Gastrocnemius medialis (tissue), 4 donors: ENCODE measurements at regions not wholly inside any gene's neighbourhood (a gene's known extent, or its start where the extent isn't known, plus 50 kb on each side); places are given as distances from the start of the nearest gene placed in this dataset.

Experiments
- ATAC-seq, 2 donors: fragments of 150-250 bp; one replicate each; pipeline ENCODE4 v1.9.1; 2016
- DNase-seq, 2 donors: peaks; one replicate each; pipeline ENCODE4 v3.0.0-alpha.2; 2019
- H3K27ac ChIP-seq, 4 donors: fragments of 200-600 bp; sonication (generic); 1 replicate in 1 of 4; 2 replicates in 3 of 4; pipeline ENCODE4 v1.5.1; 2016 to 2018; ENCODE audit warnings: mild to moderate bottlenecking in 2 of 4, moderate library complexity in 1 of 4
- H3K27me3 ChIP-seq, 3 donors: fragments of 200-600 bp; sonication (generic) in 2 of 3; 1 replicate in 1 of 3; 2 replicates in 2 of 3; pipeline versions ENCODE4 v1.5.1 to v1.6.0; 2016 to 2019; ENCODE audit warnings: mild to moderate bottlenecking in 1 of 3, moderate library complexity in 1 of 3
- H3K36me3 ChIP-seq, 2 donors: fragments of 200-600 bp; sonication (generic) in 1 of 2; one replicate each; pipeline ENCODE4 v1.5.1; 2017 to 2018
- H3K4me1 ChIP-seq, 2 donors: fragments of 200-600 bp; sonication (generic) in 1 of 2; one replicate each; pipeline ENCODE4 v1.5.1; 2016 to 2017; ENCODE audit warnings: mild to moderate bottlenecking in 2 of 2
- H3K4me3 ChIP-seq, 4 donors: fragments of 200-600 bp; sonication (generic) in 3 of 4; 1 replicate in 1 of 4; 2 replicates in 3 of 4; pipeline ENCODE4 v1.5.1; 2016 to 2019; ENCODE audit warnings: mild to moderate bottlenecking in 2 of 4
- H3K9me3 ChIP-seq, 3 donors: fragments of 200-600 bp; sonication (generic) in 2 of 3; 1 replicate in 1 of 3; 2 replicates in 2 of 3; pipeline ENCODE4 v1.5.1; 2016 to 2019
- CTCF ChIP-seq, 5 experiments: fragments of 450-650 bp in 3 of 5; fragments of 200-600 bp in 2 of 5; sonication (generic) in 2 of 5; IDR thresholded peaks in 4 of 5; conservative IDR thresholded peaks in 1 of 5; 1 replicate in 4 of 5; 2 replicates in 1 of 5; pipeline ENCODE4 v1.5.1; 2016 to 2019; ENCODE audit warnings: antibody characterized with exemption in 5 of 5, mild to moderate bottlenecking in 3 of 5, moderate library complexity in 3 of 5
- POLR2A ChIP-seq, 2 donors: fragments of 450-650 bp; IDR thresholded peaks; one replicate each; pipeline ENCODE4 v1.6.1; 2017; ENCODE audit warnings: antibody characterized with exemption in 2 of 2, mild to moderate bottlenecking in 2 of 2, moderate library complexity in 2 of 2
- in situ Hi-C, 4 donors: fragments of 200-750 bp; cut with MboI; loops; one replicate each; pipeline versions ENCODE4 v1.15.0 to v1.8.0; 2017; ENCODE audit warnings: low sequenced_read_pairs in 4 of 4
- intact Hi-C: fragments of 100-400 bp; cut with DNase I; formaldehyde crosslinking; loops from one replicate; pipeline ENCODE4 v1.15.1; 2023; ENCODE audit warnings: low total_unique reads

GRCh38 chrX:26411045-26411444 is 195.1 kb downstream of the MAGEB5 start:
- ATAC-seq, result no peak
- Histone ChIP-seq H3K27me3 (no peaks in the 10 kb centered on the region), H3K36me3 (no peaks in the 10 kb centered on the region), H3K9me3 (no peaks in the 10 kb centered on the region), H3K27ac (no peak overlapping the region), H3K4me1 (no peaks in the 10 kb centered on the region), H3K4me3 (no peak overlapping the region)
- in situ Hi-C loops (no loop called here), intact Hi-C loops (no loop called here)
- no peak for TF ChIP-seq CTCF (IDR thresholded peaks at IDR 0.05 in 4 of 5, conservative IDR thresholded peaks at IDR 0.05 in 1 of 5)
- TF ChIP-seq POLR2A (IDR thresholded peaks at IDR 0.05), result no peak
- DNase-seq, result no peak

GRCh38 chrX:26409636-26410035 is 193.7 kb downstream of the MAGEB5 start:
- Histone ChIP-seq H3K4me1 (no peaks in the 10 kb centered on the region), H3K9me3 (no peaks in the 10 kb centered on the region), H3K36me3 (no peaks in the 10 kb centered on the region), H3K4me3 (no peak overlapping the region), H3K27me3 (no peaks in the 10 kb centered on the region), H3K27ac (no peak overlapping the region)
- intact Hi-C loops, result no loop called here
- in situ Hi-C loops, result no loop called here
- DNase-seq (no peak), ATAC-seq (no peak)
- TF ChIP-seq POLR2A (IDR thresholded peaks at IDR 0.05) (no peak), CTCF (IDR thresholded peaks at IDR 0.05 in 4 of 5, conservative IDR thresholded peaks at IDR 0.05 in 1 of 5) (no peak)

GRCh38 chrX:26387906-26388305 is 171.9 kb downstream of the MAGEB5 start:
- TF ChIP-seq CTCF (IDR thresholded peaks at IDR 0.05 in 4 of 5, conservative IDR thresholded peaks at IDR 0.05 in 1 of 5) (no peak), POLR2A (IDR thresholded peaks at IDR 0.05) (no peak)
- H3K9me3 ChIP-seq, result no peaks in the 10 kb centered on the region
- no peak for ATAC-seq
- H3K4me1 ChIP-seq, result no peaks in the 10 kb centered on the region
- in situ Hi-C loops (no loop called here), intact Hi-C loops (no loop called here)
- H3K27ac ChIP-seq, result no peak overlapping the region
- no peaks in the 10 kb centered on the region for H3K36me3 ChIP-seq
- H3K27me3 ChIP-seq, result no peaks in the 10 kb centered on the region
- DNase-seq, result no peak
- H3K4me3 ChIP-seq, result no peak overlapping the region

- H3K27ac ChIP-seq, result no peak overlapping the region
- DNase-seq, result no peak
- H3K4me1 ChIP-seq, result no peaks in the 10 kb centered on the region
- TF ChIP-seq CTCF (IDR thresholded peaks at IDR 0.05 in 4 of 5, conservative IDR thresholded peaks at IDR 0.05 in 1 of 5), result no peak
- no peak for TF ChIP-seq POLR2A (IDR thresholded peaks at IDR 0.05)
- no peaks in the 10 kb centered on the region for H3K36me3 ChIP-seq
- no peaks in the 10 kb centered on the region for H3K27me3 ChIP-seq
- no peak for ATAC-seq
- no peaks in the 10 kb centered on the region for H3K9me3 ChIP-seq
- in situ Hi-C loops, result no loop called here
- intact Hi-C loops, result no loop called here
- no peak overlapping the region for H3K4me3 ChIP-seq
These were observed 160.2 kb downstream of the MAGEB5 start for GRCh38 chrX:26376037-26376708.

- no peaks in the 10 kb centered on the region for H3K36me3 ChIP-seq
- in situ Hi-C loops (no loop called here), intact Hi-C loops (no loop called here)
- H3K9me3 ChIP-seq, result no peaks in the 10 kb centered on the region
- DNase-seq (no peak), ATAC-seq (no peak)
- H3K4me1 ChIP-seq, result no peaks in the 10 kb centered on the region
- H3K27ac ChIP-seq, result no peak overlapping the region
- H3K27me3 ChIP-seq, result no peaks in the 10 kb centered on the region
- TF ChIP-seq POLR2A (IDR thresholded peaks at IDR 0.05) (no peak), CTCF (IDR thresholded peaks at IDR 0.05 in 4 of 5, conservative IDR thresholded peaks at IDR 0.05 in 1 of 5) (no peak)
- no peak overlapping the region for H3K4me3 ChIP-seq
These were observed 159.4 kb downstream of the MAGEB5 start for GRCh38 chrX:26375346-26375745.
